GM21447 (cell line): ENCODE measurements at regions not wholly inside any gene's neighbourhood (a gene's known extent, or its start where the extent isn't known, plus 50 kb on each side); places are given as distances from the start of the nearest gene placed in this dataset.

Experiments used
- ATAC-seq: cut with Tn5 transposase; IDR thresholded peaks from one replicate; pipeline ENCODE4 v1.9.1; 2021; ENCODE audit not compliant: unreplicated experiment

DNA sequence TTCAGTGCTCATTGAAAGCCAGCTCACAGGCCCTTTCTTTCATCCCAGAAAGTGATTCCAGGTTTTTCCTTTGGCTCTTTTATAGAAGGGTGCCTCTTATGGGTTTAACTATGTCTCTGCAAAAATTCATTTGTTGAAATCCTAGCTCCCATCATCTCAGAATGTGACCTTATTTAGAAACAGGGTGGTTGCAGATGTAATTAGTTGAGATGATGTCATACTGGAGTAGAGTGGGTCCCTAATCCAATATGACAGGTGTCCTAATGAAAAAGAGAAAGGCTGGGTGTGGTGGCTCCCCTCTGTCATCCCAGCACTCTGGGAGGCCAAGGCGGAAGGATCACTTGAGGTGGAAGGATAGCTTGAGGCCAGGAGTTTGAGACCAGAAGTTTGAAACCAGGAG lies 64.2 kb upstream of the FAM20A start:
- ATAC-seq = no peak

DNA sequence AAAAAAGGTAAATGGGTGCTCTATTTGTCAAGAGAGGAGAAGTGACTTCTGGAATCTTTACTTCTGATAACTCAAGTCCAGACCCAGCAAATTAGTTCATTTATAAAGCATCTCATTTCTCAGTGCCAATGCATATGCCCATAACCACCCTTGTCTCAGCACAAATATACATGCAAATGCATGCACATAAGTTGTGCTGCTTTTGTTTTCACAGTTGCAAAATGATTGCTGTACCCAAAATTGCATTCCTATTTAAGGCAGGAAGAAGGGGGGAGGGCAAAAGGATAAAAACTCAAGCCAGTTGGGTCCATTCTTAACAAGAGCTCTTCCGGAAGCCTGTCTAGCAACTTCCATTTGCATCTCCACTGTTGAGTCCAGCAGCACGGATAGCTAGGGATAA lies 61.3 kb upstream of the FAM20A start:
- ATAC-seq = no peak

DNA sequence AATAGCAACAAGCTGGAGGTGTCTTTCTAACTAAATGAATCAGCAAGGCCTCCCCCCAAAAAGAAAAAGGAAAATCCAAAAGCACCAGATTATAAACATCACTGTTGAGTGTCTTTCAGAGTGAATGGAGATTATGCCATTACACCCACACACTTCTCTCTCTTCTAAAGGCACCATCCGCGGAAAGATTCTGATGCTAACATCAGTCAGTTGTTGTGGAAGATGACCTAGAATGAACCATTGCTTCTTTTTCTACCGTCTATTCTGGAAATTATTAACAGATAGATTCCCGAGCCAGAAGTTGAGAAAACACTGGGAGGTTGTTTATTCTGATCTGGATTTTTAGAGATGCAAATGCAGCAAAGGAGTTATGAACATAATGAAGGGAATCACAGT lies 60.9 kb upstream of the FAM20A start:
- no peak for ATAC-seq

DNA sequence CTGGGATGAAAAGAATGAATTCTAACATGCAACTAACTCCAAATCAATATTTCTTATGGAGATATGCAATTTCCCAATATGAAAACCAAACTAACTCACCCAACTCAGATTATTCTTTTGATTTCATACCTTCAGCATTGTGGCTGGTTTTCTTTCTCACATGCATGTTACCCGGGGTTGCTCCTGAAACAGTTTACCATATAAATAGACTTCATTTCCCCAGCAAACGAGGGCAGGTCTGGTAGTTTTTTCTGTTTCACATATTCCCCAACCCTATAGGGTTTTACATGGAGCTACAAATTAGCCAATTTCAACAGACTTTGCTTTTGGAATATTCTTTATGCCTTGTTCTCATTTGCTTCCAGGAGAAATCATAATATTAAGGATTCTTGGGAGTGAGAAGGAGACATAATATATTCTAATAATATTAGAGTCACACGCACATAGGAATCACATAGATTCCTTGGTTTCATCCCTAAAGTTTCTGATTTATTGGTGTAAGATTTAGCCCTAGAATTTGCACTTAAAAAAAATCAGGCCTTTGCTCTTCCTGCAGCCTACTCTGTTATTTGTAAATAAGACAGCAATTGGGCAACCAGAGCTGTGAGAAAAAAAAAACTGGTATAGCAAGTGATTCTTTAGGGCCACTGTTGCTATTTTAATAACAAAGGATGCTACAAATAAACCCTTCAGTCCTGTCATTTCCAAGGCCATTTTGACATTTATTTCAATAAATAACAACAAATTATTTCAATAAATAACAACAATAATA lies 60.3 kb upstream of the FAM20A start:
- no peak for ATAC-seq

DNA sequence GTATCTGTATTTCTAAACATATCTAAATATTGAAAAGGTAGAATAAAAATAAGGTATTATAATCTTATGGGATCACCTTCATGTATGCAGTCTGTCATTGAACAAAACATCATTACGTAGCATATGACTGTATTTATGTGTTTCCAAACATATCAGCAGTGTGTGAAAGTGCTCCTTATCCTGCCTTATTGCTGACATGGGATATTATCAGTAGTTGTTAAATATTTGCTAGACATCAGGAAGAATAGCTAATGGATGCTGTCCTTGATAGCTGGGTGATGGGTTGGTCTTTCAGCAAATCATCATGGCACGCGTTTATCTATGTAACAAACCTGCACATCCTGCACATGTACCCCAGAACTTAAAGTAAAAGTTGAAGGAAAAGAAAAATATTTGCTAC lies 59.1 kb upstream of the FAM20A start:
- no peak for ATAC-seq

DNA sequence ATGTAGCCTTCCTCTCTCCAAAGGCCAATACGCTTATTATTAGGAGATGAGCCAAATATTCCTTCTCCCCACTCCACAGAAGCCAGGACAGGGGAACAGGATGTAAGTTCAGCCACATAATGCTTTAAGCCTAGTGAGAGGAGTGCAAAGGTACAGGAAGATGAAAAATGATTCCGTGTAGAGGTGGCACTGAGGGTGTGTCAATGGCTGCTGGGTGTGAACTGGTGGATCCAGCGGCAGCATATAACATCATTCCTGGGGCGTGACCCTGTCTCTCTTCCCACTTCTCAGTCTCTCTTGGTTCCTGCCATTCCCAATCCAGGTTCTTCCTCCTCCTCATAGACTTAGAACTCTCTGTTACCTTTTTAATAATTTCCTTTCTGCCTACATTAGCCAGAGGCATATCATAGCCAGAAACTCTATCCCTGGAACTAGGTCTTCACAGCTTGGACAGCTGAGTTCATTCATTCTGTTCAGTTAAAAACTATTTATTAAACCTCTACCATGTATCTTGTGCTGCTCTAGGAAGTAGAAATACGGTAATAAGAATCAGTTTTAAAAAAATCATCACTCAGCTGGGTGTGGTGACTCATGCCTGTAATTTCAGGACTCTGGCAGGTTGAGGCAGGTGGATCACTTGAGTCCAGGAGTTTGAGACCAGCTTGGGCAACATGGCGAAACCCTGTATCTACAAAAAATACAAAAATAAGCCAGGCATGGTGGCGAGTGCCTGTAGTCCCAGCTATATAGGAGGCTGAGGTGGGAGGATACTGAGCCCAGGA lies 58.0 kb upstream of the FAM20A start:
- ATAC-seq = no peak

DNA sequence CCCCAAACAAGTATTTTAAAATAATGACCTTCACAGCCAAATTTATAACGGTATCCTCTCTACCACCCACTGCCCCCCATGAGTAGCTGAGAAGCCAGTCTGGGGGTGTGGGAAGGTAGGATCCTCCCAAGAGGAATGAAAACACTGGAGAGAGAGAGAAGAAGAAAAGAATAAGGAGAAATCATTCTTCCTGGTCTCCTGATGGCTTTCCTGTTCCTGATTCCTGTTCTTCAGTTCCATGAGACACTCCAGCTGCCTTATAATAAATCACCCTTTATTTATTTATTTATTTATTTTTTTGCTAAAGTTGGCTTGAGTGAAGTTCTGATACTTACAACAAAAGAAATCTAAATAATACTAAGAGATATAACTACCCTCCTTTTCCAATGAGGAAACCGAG lies 56.4 kb upstream of the FAM20A start:
- no peak for ATAC-seq

DNA sequence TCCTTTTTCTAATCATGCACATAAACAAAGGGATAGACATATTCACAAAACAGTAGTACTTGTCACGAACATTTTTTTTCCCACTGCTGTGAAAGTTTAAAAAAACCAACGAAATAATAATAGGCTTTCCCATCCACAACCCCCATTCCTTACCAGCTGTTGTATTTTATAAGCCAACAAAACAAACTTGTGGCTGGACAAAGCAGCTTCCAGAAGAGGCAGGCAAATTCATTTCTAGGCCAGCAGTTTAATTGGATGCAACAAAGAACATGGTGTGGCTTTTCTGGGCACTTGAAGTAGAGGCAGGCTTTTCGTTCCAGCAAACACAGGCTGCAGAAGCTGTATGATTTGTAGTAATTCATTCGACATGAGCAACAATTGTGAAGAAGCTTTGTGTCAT lies 56.0 kb upstream of the FAM20A start:
- ATAC-seq = no peak

DNA sequence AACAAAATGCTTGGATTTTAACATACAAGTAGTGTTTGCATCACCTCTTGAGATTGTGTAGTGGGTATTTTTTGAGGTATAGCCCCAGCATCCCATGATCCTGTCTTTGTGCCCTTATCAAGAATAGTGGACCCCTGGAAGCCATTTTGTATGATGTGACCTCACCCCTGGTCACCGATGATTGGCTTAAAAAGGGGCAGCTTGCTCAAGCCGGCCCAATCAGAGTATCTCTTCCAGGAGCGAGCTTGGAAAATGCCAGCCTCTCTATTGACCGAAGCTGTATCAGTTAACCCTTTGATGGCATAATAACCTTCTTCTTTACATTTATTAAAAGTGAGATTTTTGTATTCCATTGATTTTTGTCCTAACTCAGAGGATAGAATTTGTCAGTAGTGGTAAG lies 55.5 kb upstream of the FAM20A start:
- ATAC-seq = no peak
